Keratinocyte (primary cell): ENCODE measurements at regions not wholly inside any gene's neighbourhood (a gene's known extent, or its start where the extent isn't known, plus 50 kb on each side); places are given as distances from the start of the nearest gene placed in this dataset.
A peak's percentile ranks its signal among the peaks of the same experiment; 100 is the strongest.

Source experiments
- DNase-seq: peaks from one replicate; pipeline ENCODE4 v3.0.0-alpha.2; 2011; ENCODE audit warnings: low read depth, missing footprints, low spot score
- FAIRE-seq: peaks from 2 replicates; lab custom pipeline; 2011; peaks lifted over from hg19 to GRCh38; lab: Jason Lieb, UNC
- H2AFZ ChIP-seq: 2 replicates; pipeline ENCODE4 v1.6.0; 2012; ENCODE audit warnings: low read length, control low read depth, inconsistent platforms; ENCODE audit not compliant: control insufficient read depth
- H3K27ac ChIP-seq: 2 replicates; pipeline ENCODE4 v1.5.1; 2011; ENCODE audit warnings: low read length; ENCODE audit not compliant: control insufficient read depth, insufficient read depth
- H3K27me3 ChIP-seq: 3 replicates; pipeline ENCODE4 v1.6.0; 2011; ENCODE audit warnings: low read length; ENCODE audit not compliant: control insufficient read depth, insufficient read depth; ENCODE audit errors: extremely low read depth
- H3K36me3 ChIP-seq, 2 experiments: 2 replicates in 1 of 2; 3 replicates in 1 of 2; pipeline ENCODE4 v1.5.1; 2011; ENCODE audit warnings: low read length in 2 of 2, mild to moderate bottlenecking in 1 of 2; ENCODE audit not compliant: control insufficient read depth in 2 of 2, insufficient read depth in 2 of 2; ENCODE audit errors: extremely low read depth in 1 of 2
- H3K4me1 ChIP-seq: 3 replicates; pipeline ENCODE4 v1.5.1; 2011; ENCODE audit warnings: low read length; ENCODE audit not compliant: control insufficient read depth, insufficient read depth; ENCODE audit errors: extremely low read depth
- H3K4me2 ChIP-seq: 3 replicates; pipeline ENCODE4 v1.6.0; 2011; ENCODE audit warnings: low read depth, low read length; ENCODE audit not compliant: control insufficient read depth, insufficient read depth; ENCODE audit errors: extremely low read depth
- H3K4me3 ChIP-seq, 3 experiments: fragments of 200-600 bp in 1 of 3; sonication (generic) in 1 of 3; 2 replicates in 2 of 3; 3 replicates in 1 of 3; pipeline ENCODE4 v1.5.1; 2011 to 2016; ENCODE audit warnings: low read length in 3 of 3, mild to moderate bottlenecking in 3 of 3, control low read depth in 2 of 3, inconsistent platforms in 1 of 3, low read depth in 1 of 3, mixed read lengths in 1 of 3, mixed run types in 1 of 3, moderate library complexity in 1 of 3; ENCODE audit not compliant: control insufficient read depth in 2 of 3, insufficient read depth in 2 of 3; ENCODE audit errors: extremely low read depth in 1 of 3
- H3K79me2 ChIP-seq: 2 replicates; pipeline ENCODE4 v1.6.0; 2012; ENCODE audit warnings: low read length; ENCODE audit not compliant: control insufficient read depth, insufficient read depth
- H3K9ac ChIP-seq: 3 replicates; pipeline ENCODE4 v1.6.0; 2011; ENCODE audit warnings: low read length; ENCODE audit not compliant: control insufficient read depth, insufficient read depth; ENCODE audit errors: extremely low read depth
- H3K9me1 ChIP-seq: 3 replicates; pipeline ENCODE4 v1.6.0; 2011; ENCODE audit warnings: low read length; ENCODE audit not compliant: control insufficient read depth, insufficient read depth; ENCODE audit errors: extremely low read depth
- H3K9me3 ChIP-seq: 2 replicates; pipeline ENCODE4 v1.5.1; 2012; ENCODE audit warnings: low read depth, low read length; ENCODE audit not compliant: control insufficient read depth
- H4K20me1 ChIP-seq: 3 replicates; pipeline ENCODE4 v1.6.0; 2011; ENCODE audit warnings: low read length; ENCODE audit not compliant: control insufficient read depth, insufficient read depth; ENCODE audit errors: extremely low read depth
- EZH2 ChIP-seq: IDR thresholded peaks from one replicate; pipeline ENCODE4 v1.6.1; 2012; ENCODE audit warnings: inconsistent platforms, mild to moderate bottlenecking, low read length, moderate library complexity
- dilution Hi-C: fragments of 300-500 bp; cut with MboI; formaldehyde crosslinking; loops from one replicate; pipeline ENCODE4 v1.7.0; 2020; ENCODE audit warnings: low sequenced_read_pairs; ENCODE audit not compliant: extremely low pct_ligation_motif_present
- TF ChIP-seq, protein P1 (sequence below), 3 experiments: IDR thresholded peaks in 1 of 3; conservative IDR thresholded peaks in 1 of 3; optimal IDR thresholded peaks in 1 of 3; 2 replicates in 2 of 3; 3 replicates in 1 of 3; pipeline versions ENCODE3 to v1.5.1; 2011; ENCODE audit warnings: low read length in 3 of 3, mild to moderate bottlenecking in 3 of 3, moderate library complexity in 2 of 3, control low read depth in 1 of 3, inconsistent platforms in 1 of 3; ENCODE audit not compliant: insufficient read depth in 2 of 3; ENCODE audit errors: extremely low read depth in 1 of 3

DNA sequence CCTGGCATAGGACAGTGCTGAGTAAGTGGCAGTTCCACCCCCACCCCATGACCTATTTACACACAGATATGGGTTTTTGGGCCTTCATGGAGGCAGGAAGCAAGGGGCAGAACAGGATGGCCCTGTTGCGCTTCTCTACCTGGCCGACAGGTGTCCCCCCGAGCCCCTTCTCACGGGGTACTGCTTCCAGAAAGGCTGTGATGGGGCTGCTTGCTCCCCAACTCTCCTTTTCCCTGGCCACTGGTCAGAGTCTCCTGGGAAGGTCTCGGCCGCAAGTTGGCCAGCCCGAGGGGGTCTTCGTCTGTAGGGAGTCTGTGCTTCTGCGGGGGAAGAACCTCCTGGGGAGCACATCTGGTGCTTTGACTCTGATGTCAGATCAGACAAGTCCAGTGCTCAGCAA lies 139.8 kb upstream of the TNS3 start:
- H3K4me1 ChIP-seq, result no peaks in the 10 kb centered on the region
- H3K27me3 ChIP-seq, result no peaks in the 10 kb centered on the region
- H4K20me1 ChIP-seq, result no peaks in the 10 kb centered on the region
- FAIRE-seq (no peak), DNase-seq (no peak)
- H3K9me1 ChIP-seq, result no peaks in the 10 kb centered on the region
- TF ChIP-seq EZH2, result no peak
- TF ChIP-seq, protein P1, sequence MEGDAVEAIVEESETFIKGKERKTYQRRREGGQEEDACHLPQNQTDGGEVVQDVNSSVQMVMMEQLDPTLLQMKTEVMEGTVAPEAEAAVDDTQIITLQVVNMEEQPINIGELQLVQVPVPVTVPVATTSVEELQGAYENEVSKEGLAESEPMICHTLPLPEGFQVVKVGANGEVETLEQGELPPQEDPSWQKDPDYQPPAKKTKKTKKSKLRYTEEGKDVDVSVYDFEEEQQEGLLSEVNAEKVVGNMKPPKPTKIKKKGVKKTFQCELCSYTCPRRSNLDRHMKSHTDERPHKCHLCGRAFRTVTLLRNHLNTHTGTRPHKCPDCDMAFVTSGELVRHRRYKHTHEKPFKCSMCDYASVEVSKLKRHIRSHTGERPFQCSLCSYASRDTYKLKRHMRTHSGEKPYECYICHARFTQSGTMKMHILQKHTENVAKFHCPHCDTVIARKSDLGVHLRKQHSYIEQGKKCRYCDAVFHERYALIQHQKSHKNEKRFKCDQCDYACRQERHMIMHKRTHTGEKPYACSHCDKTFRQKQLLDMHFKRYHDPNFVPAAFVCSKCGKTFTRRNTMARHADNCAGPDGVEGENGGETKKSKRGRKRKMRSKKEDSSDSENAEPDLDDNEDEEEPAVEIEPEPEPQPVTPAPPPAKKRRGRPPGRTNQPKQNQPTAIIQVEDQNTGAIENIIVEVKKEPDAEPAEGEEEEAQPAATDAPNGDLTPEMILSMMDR (optimal IDR thresholded peaks at IDR 0.05 in 1 of 3, IDR thresholded peaks at IDR 0.05 in 1 of 3, conservative IDR thresholded peaks at IDR 0.05 in 1 of 3; ENCODE audit: extremely low read depth in 1 of 3, insufficient read depth in 2 of 3, low read length in 3 of 3), result peak; percentile 42 to 62 (median 62)
- no peak overlapping the region for H3K27ac ChIP-seq
- no peak overlapping the region for H3K4me3 ChIP-seq
- no peak overlapping the region for H2AFZ ChIP-seq
- no peaks in the 10 kb centered on the region for H3K9me3 ChIP-seq
- no peak overlapping the region for H3K9ac ChIP-seq
- dilution Hi-C loops, result no loop called here
- H3K36me3 ChIP-seq, result no peaks in the 10 kb centered on the region
- no peak overlapping the region for H3K4me2 ChIP-seq
- no peaks in the 10 kb centered on the region for H3K79me2 ChIP-seq

DNA sequence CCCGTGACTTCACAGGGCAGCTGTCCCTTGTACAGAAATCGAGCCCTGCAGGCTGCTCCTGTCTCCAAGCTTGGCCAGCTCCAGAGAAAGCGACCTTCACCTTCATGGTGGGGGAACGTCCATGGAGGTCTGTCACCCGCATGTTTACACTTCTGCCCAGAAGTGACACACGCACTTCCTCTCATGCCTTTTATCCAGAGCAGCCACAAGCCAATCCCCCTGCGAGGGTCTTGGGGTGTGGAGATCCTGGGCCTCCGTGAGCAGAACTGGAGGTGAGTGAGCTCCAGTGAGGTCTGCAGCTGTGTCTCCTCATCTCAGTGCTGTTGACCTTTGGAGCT lies 139.0 kb upstream of the TNS3 start:
- Histone ChIP-seq H3K27ac (no peak overlapping the region), H3K36me3 (no peaks in the 10 kb centered on the region), H3K9me1 (no peaks in the 10 kb centered on the region), H3K4me1 (no peaks in the 10 kb centered on the region), H4K20me1 (no peaks in the 10 kb centered on the region), H3K4me3 (no peak overlapping the region), H3K79me2 (no peaks in the 10 kb centered on the region), H3K9ac (no peak overlapping the region), H3K27me3 (no peaks in the 10 kb centered on the region), H3K9me3 (no peaks in the 10 kb centered on the region), H2AFZ (no peak overlapping the region), H3K4me2 (no peak overlapping the region)
- DNase-seq (no peak), FAIRE-seq (no peak)
- dilution Hi-C loops, result no loop called here
- TF ChIP-seq, protein P1 (optimal IDR thresholded peaks at IDR 0.05 in 1 of 3, IDR thresholded peaks at IDR 0.05 in 1 of 3, conservative IDR thresholded peaks at IDR 0.05 in 1 of 3; ENCODE audit: extremely low read depth in 1 of 3, insufficient read depth in 2 of 3, low read length in 3 of 3), result no peak
- TF ChIP-seq EZH2, result no peak
